ENCODE measurements at regions not wholly inside any gene's neighbourhood (a gene's known extent, or its start where the extent isn't known, plus 50 kb on each side); places are given as distances from the start of the nearest gene placed in this dataset.
"Not testable (repeated sequence)": the region's sequence is repeated elsewhere in the genome, so short reads cannot be mapped to it uniquely, and the experiment has no call there.

GRCh38 chr14:34300330-34300729 is 161.7 kb downstream of the SPTSSA start:
- no peak for DNase-seq (ENCODE audit: low read depth)

- no peak for DNase-seq (ENCODE audit: low read depth)
These were observed 162.7 kb downstream of the SPTSSA start for GRCh38 chr14:34299360-34299759.

- DNase-seq (ENCODE audit: low read depth) = no peak
These were observed 164.1 kb downstream of the SPTSSA start for GRCh38 chr14:34297786-34298520.

DNA sequence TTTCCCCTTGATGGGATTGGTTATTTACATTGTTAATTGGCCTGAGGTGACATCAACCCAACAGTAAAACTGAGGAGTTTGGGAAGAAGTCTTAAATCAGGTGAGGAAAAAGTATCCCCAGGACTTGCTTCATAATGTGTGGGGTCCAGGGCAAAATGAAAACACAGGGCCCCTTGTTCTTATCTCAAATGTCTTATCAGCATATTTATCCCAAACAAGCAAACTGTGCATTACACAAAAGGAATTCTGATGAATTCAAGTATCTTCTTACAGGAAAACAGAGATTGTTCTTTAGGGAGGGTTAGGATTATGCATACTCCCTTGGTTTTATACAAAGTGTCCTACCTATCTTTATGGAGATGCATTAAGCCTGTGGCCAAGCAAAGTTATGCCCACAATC is 178.4 kb downstream of the SPTSSA start:
- DNase-seq (ENCODE audit: low read depth) = no peak

DNA sequence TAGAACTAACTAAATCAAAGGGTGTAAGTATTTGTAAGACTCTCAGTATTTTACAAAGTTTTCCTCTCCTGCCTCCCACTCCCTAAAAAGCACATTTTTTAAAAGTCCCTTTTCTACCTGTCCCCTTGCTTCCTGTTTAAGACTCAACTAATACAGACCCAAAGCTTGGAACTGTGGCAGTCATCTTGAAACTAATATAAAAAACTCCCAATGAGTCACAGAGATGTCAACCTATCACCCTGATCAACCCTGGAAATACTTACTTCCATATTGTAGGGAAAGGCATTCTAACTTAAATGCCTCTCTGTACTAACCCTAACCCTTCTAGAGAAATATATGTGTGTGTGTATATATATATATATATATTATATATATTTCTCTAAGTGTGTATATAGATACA is 184.8 kb downstream of the SPTSSA start:
- no peak for DNase-seq (ENCODE audit: low read depth)

DNA sequence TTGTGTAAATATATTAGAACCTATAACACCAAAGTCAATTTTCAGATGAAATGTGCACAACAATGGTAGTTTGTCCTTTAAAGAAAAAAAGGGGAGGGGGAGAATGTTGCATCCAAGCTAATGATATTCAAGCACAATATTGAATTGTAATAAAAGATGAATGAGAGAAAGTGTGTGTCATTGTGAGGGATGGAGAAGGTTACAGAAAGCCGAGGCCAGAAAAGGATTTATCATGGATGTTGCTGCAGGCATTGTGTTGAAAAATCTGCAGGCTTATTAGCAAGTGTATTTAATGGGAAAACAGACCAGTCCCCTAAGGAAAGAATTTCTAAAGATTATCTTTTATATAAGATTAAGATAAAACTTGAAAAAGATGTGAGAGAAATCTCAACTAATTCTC is 186.5 kb downstream of the SPTSSA start:
- no peak for DNase-seq (ENCODE audit: low read depth)

GRCh38 chr14:34275078-34275477 is 187.0 kb downstream of the SPTSSA start:
- no peak for DNase-seq (ENCODE audit: low read depth)

- not testable (repeated sequence) for DNase-seq (ENCODE audit: low read depth)
These were observed 188.3 kb downstream of the SPTSSA start for GRCh38 chr14:34273716-34274115.

DNA sequence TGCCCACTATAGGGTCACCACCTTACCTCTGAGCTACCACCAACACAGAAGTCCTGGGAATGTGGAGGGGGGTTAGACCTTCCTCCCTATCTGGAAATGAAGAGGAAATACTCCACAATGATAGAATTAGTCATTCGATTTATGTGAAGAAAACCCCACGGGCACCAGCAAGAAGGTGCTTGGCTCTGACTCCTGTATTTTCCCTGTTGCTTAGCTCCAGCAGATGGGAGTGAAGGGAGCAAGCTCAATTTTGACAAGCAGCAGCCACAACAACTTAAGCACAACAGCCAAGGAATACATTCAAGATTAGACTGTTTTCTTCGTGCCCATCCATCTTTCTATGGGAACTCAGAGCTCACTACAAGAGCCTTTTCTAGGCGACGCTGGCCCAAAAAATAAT is 191.7 kb downstream of the SPTSSA start:
- no peak for DNase-seq (ENCODE audit: low read depth)

GRCh38 chr14:34266344-34266743 is 195.7 kb downstream of the SPTSSA start:
- no peak for DNase-seq (ENCODE audit: low read depth)

DNA sequence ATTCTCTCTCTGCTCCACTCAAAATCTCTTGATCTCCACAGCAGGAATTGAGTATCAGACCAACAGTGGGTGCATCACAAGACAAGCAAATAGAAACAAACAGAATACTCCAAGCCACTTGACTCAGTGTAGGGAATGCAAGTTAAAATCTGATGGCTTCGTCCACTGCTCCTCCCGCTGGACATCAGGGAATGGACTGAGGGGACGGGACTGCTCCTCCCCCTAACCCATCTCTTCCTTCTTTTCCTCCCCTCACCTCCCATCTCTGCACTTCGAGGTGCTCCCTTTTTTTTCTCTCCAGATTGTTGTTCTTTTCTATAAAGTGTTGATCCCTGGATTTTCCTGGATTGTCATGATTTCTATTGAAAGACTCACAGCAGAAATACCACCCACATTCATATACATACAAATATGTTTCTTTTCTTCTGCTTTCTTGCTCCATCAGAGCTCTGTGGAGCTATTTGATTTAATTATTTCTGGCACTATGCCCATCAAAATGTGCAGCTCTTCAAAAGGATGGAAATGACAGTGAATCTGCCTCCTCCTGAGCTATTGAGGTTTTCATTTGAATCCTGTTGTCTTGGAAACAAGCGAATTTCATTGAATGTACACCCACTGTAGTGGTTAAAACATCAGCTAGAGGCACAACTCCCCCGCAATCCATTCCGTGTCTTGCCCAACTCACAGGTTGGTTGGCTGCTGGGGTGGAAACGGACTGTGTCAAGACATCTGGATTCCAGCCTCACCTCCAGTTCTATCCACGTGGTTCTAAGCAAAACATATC is 199.7 kb downstream of the SPTSSA start:
- DNase-seq (ENCODE audit: low read depth) = no peak

DNA sequence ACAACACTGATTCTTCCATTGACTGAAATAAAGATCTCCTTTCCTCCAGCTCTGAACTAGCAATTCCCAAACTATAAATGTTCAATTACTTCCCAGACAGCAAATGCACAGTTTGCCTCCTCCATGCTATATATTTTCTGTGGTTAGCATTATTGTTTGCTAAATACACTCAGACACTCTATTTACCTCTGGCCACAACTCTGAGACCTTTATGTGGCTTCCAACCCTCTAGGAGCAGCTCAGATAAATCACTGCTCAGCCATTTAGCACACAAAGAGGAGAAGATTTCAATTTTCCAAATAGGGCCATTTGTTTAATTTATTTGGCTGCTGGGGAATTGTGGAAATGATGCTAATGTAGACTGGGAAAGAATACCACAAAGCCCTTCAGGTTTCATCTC is 202.0 kb downstream of the SPTSSA start:
- no peak for DNase-seq (ENCODE audit: low read depth)

DNA sequence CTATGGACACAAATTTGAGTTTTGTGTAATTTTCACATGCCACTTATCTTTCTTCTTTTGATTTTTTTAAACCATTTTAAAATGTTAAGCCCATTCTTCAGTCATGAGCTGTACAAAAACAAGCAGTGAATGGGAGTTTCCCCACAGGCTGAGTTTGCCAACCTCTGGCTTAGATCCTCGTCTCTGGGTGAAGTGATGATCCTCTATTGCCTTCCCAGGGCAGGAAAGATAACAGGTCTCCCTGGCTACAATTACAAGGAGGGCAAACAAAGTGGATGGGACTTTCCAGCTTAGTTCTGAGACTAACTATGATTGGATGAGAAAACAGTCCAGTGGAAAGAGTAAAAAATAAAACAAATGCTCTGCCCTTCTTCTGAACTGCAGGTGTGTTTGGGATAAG is 203.7 kb downstream of the SPTSSA start:
- DNase-seq (ENCODE audit: low read depth) = no peak

DNA sequence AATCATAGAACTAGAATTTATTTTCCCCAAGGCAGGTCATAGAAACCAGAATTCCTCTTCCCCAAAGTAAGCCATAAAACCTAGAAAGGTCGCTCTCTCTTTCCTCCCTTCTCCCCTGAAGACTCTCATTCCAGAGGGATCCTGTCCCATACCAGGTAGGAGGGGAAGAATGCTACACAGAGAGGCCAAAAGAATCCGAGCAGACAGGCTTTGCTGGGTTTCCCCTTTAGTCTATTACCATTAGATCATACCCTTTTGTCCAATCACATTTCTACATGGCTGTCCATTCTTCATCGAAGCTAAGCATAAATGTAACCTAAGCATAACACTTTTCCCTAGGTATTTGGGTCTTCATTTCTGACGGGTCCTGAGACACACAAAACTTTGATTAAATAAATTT is 204.5 kb downstream of the SPTSSA start:
- DNase-seq (ENCODE audit: low read depth) = no peak

DNA sequence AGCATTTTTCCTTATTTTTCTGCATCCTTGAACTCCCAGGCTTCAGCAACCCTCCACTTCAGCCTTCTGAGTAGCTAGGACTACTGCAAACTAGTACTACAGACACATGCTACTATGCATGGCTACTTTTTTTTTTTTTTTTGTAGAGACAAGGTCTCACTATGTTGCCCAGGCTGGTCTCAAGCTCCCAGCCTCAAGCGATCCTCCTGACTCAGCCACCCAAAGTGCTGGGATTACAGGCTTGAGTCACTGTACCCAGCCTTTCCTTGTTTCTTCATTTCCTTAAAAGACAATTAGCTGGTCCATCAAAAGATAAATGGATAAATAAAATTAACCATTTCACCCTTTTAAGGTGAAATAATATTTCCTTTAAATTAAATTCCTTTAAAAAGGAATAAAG is 205.8 kb downstream of the SPTSSA start:
- no peak for DNase-seq (ENCODE audit: low read depth)

DNA sequence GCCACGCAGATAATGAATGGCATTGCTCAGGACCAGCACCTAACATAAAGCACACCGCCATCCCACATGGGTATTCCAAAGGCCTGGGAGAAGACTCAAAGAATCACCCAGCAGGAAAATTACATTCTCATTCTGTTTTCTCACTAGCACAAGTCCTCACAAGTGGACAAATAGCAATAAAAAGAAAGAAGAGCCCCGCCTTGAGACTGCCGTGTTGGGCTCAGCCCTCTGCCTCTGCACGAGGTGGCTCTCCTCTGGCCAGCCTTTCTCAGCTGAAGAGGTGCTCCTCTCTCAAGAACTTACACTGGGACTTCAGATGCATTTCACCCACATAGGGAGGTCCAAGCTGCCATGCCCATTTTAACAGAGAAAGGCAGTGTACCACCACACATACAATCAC is 207.5 kb downstream of the SPTSSA start:
- no peak for DNase-seq (ENCODE audit: low read depth)

- DNase-seq (ENCODE audit: low read depth) = no peak
These were observed 208.0 kb downstream of the SPTSSA start for GRCh38 chr14:34254031-34254430.

GRCh38 chr14:34252227-34252626 is 209.8 kb downstream of the SPTSSA start:
- no peak for DNase-seq (ENCODE audit: low read depth)

- DNase-seq (ENCODE audit: low read depth) = no peak
These were observed 210.4 kb downstream of the SPTSSA start for GRCh38 chr14:34251662-34252061.

GRCh38 chr14:34250959-34251358 is 211.1 kb downstream of the SPTSSA start:
- no peak for DNase-seq (ENCODE audit: low read depth)

DNA sequence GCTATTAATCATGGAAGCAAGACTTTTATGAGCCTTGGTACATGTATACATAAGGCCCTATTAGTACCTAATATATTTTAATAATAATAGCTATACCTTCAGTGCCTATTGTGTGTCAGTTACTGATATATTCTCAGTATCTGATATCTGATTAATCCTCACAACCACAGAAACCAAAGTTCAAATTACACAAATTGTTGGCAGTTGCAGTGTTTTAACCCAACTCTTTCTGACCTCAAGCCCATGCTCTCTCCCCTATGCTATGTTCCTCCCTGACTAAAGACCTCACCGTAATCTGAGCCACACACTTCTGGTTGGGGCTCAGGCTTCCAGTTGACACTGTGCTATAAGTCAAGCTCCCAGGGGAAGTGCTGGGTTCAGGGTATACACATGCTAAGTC is 214.4 kb downstream of the SPTSSA start:
- no peak for DNase-seq (ENCODE audit: low read depth)

GRCh38 chr14:34246206-34246605 is 215.8 kb downstream of the SPTSSA start:
- DNase-seq (ENCODE audit: low read depth) = no peak

DNA sequence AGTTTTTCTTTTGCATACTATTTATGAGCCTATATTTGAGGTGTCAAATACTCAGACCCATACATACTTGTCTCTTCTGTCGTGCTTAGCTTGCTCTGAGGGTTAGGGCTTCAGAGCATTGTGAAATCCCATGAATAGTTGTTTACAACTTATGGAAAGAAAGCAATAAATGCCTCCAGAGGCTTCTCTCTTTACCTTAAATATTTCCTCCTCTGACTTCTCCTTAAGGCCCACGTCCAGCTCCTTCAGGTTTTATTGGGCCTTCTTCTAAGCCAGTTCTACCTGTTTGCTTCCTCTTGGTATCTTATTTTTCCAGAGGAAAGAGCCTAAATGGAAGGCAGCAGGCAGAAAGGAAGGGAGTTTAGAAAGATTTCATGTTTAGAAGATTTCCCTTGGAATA is 218.6 kb downstream of the SPTSSA start:
- DNase-seq (ENCODE audit: low read depth) = no peak

DNA sequence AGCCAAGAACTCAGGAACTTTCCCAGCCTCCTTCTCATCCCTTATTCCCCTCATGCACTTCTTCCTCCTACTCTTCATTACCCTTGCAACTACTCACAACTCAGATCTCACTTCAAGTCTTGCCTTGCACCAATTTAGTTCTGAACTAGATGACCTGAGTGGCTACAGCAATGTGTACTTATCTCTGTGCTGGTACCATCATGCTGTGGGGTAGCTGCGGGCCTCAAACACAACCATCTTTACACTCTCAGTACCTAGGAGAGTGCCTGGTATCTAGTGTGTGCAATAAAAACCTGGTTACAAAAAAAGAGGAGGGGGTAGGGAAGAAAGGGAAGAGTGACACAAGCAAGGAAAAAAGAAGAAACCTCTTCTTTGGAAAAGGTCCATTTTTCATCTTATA is 219.0 kb downstream of the SPTSSA start:
- DNase-seq (ENCODE audit: low read depth) = no peak

Measured in stimulated activated CD8-positive, alpha-beta memory T cell treated with anti-CD3 and anti-CD28 coated beads, Interleukin-4, amount 100 ng/mL, for 24 hours (primary cell).